ENCODE measurements at regions not wholly inside any gene's neighbourhood (a gene's known extent, or its start where the extent isn't known, plus 50 kb on each side); places are given as distances from the start of the nearest gene placed in this dataset.

DNA sequence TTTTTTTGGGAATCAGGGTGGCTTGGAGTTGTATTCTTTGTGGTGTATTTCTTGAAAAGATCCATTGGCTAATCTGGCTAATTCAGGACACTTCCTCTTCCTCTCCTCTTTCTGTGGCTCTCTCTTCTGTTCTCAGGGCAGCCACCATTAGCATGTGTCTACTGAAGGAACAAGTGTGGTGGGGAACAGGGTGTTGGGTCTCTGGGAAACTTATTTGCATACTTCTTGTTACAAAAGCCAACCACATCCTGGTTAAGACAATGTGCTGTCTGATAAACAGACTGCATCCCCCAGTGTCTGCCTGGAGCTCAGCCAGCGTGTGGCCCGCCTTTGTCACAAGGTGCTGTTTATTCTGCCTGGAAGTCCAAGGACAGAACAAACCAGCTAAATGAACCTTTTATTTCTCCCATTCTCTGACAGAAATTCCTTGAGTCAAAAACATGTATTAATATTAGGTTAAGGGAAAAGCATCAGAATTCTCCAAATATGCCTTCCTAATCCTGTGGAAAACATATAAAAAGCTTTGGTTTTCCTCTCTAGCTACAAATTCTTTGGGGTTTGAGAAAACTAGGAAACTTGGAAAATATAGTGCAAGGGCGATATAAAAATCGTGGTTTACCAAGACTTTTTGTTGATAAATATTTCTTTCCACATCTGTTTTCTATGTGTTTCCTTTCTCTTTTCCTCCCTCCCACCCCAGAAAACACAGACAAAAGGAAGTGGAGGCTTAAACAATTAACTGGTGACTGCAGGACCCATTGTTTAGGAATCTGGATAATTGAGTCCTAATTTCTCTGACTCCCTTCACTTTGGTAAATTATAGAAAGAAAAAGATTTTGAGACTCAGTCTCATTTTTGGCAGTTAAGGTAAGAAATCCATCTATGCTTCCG lies 203.6 kb downstream of the SPRY1 start (continued):
- TF ChIP-seq, protein P1, sequence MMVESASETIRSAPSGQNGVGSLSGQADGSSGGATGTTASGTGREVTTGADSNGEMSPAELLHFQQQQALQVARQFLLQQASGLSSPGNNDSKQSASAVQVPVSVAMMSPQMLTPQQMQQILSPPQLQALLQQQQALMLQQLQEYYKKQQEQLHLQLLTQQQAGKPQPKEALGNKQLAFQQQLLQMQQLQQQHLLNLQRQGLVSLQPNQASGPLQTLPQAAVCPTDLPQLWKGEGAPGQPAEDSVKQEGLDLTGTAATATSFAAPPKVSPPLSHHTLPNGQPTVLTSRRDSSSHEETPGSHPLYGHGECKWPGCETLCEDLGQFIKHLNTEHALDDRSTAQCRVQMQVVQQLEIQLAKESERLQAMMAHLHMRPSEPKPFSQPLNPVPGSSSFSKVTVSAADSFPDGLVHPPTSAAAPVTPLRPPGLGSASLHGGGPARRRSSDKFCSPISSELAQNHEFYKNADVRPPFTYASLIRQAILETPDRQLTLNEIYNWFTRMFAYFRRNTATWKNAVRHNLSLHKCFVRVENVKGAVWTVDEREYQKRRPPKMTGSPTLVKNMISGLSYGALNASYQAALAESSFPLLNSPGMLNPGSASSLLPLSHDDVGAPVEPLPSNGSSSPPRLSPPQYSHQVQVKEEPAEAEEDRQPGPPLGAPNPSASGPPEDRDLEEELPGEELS (CRISPR knock-in tag; IDR thresholded peaks at IDR 0.05), result peak; percentile 73; the same call in 1 of the 2 replicates
- TF ChIP-seq ZNF423 (CRISPR knock-in tag; IDR thresholded peaks at IDR 0.05) (peak; percentile 92), JUN (CRISPR knock-in tag; IDR thresholded peaks at IDR 0.05) (no peak), NFE2L1 (CRISPR knock-in tag; IDR thresholded peaks at IDR 0.05) (no peak), JAZF1 (CRISPR knock-in tag; IDR thresholded peaks at IDR 0.05) (no peak), FOXK1 (CRISPR knock-in tag; IDR thresholded peaks at IDR 0.05) (peak; percentile 88), SMAD4 (CRISPR knock-in tag; IDR thresholded peaks at IDR 0.05) (no peak), ETV6 (CRISPR knock-in tag; IDR thresholded peaks at IDR 0.05) (peak; percentile 64), RELA (CRISPR knock-in tag; IDR thresholded peaks at IDR 0.05; ENCODE audit: borderline replicate concordance) (no peak), GABPB1 (CRISPR knock-in tag; IDR thresholded peaks at IDR 0.05) (peak; percentile 52; the same call in 1 of the 2 replicates)
- TF ChIP-seq, protein P2, sequence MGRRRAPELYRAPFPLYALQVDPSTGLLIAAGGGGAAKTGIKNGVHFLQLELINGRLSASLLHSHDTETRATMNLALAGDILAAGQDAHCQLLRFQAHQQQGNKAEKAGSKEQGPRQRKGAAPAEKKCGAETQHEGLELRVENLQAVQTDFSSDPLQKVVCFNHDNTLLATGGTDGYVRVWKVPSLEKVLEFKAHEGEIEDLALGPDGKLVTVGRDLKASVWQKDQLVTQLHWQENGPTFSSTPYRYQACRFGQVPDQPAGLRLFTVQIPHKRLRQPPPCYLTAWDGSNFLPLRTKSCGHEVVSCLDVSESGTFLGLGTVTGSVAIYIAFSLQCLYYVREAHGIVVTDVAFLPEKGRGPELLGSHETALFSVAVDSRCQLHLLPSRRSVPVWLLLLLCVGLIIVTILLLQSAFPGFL (CRISPR knock-in tag; IDR thresholded peaks at IDR 0.05; ENCODE audit: borderline replicate concordance), result no peak
- TF ChIP-seq, protein P3, sequence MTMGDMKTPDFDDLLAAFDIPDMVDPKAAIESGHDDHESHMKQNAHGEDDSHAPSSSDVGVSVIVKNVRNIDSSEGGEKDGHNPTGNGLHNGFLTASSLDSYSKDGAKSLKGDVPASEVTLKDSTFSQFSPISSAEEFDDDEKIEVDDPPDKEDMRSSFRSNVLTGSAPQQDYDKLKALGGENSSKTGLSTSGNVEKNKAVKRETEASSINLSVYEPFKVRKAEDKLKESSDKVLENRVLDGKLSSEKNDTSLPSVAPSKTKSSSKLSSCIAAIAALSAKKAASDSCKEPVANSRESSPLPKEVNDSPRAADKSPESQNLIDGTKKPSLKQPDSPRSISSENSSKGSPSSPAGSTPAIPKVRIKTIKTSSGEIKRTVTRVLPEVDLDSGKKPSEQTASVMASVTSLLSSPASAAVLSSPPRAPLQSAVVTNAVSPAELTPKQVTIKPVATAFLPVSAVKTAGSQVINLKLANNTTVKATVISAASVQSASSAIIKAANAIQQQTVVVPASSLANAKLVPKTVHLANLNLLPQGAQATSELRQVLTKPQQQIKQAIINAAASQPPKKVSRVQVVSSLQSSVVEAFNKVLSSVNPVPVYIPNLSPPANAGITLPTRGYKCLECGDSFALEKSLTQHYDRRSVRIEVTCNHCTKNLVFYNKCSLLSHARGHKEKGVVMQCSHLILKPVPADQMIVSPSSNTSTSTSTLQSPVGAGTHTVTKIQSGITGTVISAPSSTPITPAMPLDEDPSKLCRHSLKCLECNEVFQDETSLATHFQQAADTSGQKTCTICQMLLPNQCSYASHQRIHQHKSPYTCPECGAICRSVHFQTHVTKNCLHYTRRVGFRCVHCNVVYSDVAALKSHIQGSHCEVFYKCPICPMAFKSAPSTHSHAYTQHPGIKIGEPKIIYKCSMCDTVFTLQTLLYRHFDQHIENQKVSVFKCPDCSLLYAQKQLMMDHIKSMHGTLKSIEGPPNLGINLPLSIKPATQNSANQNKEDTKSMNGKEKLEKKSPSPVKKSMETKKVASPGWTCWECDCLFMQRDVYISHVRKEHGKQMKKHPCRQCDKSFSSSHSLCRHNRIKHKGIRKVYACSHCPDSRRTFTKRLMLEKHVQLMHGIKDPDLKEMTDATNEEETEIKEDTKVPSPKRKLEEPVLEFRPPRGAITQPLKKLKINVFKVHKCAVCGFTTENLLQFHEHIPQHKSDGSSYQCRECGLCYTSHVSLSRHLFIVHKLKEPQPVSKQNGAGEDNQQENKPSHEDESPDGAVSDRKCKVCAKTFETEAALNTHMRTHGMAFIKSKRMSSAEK (CRISPR knock-in tag; IDR thresholded peaks at IDR 0.05; ENCODE audit: borderline replicate concordance), result no peak
- TF ChIP-seq, protein P4, sequence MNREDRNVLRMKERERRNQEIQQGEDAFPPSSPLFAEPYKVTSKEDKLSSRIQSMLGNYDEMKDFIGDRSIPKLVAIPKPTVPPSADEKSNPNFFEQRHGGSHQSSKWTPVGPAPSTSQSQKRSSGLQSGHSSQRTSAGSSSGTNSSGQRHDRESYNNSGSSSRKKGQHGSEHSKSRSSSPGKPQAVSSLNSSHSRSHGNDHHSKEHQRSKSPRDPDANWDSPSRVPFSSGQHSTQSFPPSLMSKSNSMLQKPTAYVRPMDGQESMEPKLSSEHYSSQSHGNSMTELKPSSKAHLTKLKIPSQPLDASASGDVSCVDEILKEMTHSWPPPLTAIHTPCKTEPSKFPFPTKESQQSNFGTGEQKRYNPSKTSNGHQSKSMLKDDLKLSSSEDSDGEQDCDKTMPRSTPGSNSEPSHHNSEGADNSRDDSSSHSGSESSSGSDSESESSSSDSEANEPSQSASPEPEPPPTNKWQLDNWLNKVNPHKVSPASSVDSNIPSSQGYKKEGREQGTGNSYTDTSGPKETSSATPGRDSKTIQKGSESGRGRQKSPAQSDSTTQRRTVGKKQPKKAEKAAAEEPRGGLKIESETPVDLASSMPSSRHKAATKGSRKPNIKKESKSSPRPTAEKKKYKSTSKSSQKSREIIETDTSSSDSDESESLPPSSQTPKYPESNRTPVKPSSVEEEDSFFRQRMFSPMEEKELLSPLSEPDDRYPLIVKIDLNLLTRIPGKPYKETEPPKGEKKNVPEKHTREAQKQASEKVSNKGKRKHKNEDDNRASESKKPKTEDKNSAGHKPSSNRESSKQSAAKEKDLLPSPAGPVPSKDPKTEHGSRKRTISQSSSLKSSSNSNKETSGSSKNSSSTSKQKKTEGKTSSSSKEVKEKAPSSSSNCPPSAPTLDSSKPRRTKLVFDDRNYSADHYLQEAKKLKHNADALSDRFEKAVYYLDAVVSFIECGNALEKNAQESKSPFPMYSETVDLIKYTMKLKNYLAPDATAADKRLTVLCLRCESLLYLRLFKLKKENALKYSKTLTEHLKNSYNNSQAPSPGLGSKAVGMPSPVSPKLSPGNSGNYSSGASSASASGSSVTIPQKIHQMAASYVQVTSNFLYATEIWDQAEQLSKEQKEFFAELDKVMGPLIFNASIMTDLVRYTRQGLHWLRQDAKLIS (CRISPR knock-in tag; IDR thresholded peaks at IDR 0.05; ENCODE audit: borderline replicate concordance), result no peak
- TF ChIP-seq, protein P5, sequence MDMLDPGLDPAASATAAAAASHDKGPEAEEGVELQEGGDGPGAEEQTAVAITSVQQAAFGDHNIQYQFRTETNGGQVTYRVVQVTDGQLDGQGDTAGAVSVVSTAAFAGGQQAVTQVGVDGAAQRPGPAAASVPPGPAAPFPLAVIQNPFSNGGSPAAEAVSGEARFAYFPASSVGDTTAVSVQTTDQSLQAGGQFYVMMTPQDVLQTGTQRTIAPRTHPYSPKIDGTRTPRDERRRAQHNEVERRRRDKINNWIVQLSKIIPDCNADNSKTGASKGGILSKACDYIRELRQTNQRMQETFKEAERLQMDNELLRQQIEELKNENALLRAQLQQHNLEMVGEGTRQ (CRISPR knock-in tag; IDR thresholded peaks at IDR 0.05), result no peak
- TF ChIP-seq, protein P6, sequence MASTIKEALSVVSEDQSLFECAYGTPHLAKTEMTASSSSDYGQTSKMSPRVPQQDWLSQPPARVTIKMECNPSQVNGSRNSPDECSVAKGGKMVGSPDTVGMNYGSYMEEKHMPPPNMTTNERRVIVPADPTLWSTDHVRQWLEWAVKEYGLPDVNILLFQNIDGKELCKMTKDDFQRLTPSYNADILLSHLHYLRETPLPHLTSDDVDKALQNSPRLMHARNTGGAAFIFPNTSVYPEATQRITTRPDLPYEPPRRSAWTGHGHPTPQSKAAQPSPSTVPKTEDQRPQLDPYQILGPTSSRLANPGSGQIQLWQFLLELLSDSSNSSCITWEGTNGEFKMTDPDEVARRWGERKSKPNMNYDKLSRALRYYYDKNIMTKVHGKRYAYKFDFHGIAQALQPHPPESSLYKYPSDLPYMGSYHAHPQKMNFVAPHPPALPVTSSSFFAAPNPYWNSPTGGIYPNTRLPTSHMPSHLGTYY (CRISPR knock-in tag; IDR thresholded peaks at IDR 0.05), result no peak
- TF ChIP-seq, protein P7, sequence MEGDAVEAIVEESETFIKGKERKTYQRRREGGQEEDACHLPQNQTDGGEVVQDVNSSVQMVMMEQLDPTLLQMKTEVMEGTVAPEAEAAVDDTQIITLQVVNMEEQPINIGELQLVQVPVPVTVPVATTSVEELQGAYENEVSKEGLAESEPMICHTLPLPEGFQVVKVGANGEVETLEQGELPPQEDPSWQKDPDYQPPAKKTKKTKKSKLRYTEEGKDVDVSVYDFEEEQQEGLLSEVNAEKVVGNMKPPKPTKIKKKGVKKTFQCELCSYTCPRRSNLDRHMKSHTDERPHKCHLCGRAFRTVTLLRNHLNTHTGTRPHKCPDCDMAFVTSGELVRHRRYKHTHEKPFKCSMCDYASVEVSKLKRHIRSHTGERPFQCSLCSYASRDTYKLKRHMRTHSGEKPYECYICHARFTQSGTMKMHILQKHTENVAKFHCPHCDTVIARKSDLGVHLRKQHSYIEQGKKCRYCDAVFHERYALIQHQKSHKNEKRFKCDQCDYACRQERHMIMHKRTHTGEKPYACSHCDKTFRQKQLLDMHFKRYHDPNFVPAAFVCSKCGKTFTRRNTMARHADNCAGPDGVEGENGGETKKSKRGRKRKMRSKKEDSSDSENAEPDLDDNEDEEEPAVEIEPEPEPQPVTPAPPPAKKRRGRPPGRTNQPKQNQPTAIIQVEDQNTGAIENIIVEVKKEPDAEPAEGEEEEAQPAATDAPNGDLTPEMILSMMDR (IDR thresholded peaks at IDR 0.05), result no peak
- TF ChIP-seq, protein P8, sequence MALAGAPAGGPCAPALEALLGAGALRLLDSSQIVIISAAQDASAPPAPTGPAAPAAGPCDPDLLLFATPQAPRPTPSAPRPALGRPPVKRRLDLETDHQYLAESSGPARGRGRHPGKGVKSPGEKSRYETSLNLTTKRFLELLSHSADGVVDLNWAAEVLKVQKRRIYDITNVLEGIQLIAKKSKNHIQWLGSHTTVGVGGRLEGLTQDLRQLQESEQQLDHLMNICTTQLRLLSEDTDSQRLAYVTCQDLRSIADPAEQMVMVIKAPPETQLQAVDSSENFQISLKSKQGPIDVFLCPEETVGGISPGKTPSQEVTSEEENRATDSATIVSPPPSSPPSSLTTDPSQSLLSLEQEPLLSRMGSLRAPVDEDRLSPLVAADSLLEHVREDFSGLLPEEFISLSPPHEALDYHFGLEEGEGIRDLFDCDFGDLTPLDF (CRISPR knock-in tag; IDR thresholded peaks at IDR 0.05), result no peak
- TF ChIP-seq, protein P9, sequence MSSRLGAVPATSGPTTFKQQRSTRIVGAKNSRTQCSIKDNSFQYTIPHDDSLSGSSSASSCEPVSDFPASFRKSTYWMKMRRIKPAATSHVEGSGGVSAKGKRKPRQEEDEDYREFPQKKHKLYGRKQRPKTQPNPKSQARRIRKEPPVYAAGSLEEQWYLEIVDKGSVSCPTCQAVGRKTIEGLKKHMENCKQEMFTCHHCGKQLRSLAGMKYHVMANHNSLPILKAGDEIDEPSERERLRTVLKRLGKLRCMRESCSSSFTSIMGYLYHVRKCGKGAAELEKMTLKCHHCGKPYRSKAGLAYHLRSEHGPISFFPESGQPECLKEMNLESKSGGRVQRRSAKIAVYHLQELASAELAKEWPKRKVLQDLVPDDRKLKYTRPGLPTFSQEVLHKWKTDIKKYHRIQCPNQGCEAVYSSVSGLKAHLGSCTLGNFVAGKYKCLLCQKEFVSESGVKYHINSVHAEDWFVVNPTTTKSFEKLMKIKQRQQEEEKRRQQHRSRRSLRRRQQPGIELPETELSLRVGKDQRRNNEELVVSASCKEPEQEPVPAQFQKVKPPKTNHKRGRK (CRISPR knock-in tag; IDR thresholded peaks at IDR 0.05; ENCODE audit: borderline replicate concordance), result no peak

Data from WTC11 (cell line).